LNCAP (cell line): ENCODE measurements at regions not wholly inside any gene's neighbourhood (a gene's known extent, or its start where the extent isn't known, plus 50 kb on each side); places are given as distances from the start of the nearest gene placed in this dataset.

Experiments
- TF ChIP-seq, protein P1 (sequence below): fragments of 450-650 bp; IDR thresholded peaks from 2 replicates; pipeline ENCODE4 v1.5.1; 2017; ENCODE audit warnings: mild to moderate bottlenecking

DNA sequence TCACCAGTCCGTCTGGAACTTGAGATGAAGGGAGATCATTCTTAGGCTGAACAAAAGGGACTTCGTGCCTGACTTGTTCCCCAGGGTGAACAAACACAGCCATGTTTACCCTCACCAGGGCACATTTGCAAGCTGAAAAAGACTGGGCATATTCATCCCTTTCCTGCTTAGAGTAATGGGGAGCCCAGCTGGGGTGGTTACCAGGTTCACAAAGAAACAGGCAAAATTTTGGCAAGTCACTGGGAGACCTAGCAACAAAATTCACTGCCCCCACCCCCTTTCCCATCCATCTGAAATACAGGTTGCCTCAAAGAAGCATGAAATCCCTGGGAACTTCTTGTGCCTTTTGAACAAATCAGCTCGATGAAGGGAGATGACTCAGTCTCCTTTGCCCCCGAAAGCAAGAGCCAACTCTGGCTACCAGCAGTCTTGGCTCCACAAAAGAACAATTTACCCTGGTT, 775.0 kb downstream of the SQOR start:
- TF ChIP-seq, protein P1, sequence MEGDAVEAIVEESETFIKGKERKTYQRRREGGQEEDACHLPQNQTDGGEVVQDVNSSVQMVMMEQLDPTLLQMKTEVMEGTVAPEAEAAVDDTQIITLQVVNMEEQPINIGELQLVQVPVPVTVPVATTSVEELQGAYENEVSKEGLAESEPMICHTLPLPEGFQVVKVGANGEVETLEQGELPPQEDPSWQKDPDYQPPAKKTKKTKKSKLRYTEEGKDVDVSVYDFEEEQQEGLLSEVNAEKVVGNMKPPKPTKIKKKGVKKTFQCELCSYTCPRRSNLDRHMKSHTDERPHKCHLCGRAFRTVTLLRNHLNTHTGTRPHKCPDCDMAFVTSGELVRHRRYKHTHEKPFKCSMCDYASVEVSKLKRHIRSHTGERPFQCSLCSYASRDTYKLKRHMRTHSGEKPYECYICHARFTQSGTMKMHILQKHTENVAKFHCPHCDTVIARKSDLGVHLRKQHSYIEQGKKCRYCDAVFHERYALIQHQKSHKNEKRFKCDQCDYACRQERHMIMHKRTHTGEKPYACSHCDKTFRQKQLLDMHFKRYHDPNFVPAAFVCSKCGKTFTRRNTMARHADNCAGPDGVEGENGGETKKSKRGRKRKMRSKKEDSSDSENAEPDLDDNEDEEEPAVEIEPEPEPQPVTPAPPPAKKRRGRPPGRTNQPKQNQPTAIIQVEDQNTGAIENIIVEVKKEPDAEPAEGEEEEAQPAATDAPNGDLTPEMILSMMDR = no peak

DNA sequence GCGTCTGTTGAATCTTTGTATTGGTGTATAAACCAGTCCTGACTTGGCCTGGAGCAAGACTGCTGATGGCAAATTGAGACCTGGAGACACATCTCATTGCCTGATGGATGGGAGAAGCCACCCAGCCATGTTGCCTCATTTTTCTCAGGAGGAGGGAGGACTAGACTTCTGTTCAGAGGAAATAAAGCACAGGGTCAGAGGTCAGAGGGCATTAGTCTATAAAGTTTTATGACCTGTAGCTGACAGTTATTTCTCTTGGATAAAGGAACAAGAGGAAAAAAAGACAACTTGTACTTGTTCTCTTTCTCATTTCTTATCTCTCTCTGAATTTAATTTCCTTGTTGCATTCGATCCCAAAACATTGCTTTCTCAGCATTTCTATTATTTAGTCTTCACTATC, 775.9 kb downstream of the SQOR start:
- TF ChIP-seq, protein P1 = no peak

DNA sequence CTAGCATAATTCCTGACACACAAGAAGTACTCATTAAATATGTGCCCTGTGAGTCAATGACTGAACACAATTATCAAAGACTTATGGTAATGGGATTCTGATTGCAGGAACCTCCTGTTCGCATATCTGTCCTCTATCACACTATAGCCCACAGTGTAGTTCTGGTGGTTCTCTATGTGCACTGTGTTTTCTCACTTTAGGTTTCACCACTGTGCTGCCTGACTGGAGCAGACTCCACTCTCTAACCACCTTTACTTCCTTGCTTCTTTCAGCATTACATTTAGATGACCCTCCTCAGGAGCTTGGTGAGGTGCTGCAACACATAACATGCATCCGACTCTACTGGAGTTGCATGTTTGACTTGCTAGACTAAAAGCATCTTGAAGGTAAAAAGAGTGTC, 777.1 kb downstream of the SQOR start:
- TF ChIP-seq, protein P1 = no peak

DNA sequence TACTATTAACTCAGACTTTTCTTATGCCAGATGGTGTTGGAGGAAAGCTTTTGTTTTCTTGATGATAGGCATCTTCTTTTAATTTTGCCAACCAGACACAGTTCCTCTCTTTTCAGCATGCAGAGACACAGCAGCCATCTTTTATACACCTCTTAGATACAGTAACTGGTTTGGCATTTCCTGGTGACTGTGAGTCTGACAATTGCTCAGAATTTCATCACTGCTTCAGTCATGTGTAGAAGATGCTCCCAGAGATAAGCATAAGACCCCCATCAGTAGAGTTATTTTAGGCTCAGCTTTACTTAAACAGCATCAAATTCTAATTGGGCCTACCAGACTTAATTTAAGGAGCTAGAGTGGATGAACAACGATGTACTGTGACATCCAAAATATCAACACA, 779.0 kb downstream of the SQOR start:
- TF ChIP-seq, protein P1 = no peak

DNA sequence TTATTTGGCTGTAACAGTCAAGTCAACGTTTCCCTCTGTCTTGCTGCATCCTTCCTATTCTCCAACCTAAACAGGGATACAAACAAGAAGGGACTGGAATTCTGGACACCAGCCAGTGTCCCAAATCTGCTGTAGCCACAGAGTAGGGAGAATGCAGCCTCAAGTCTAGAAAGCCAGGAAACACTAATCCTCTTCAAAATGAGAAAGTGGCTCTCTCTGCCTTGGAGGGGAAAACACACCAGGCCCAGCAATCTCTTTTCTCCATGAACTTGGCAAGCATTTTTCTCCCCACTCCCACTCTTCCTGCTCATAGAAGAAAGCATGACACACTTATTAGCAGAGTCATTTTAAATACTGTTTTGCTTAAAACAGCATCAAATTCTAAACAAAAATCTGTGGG, 781.7 kb downstream of the SQOR start:
- TF ChIP-seq, protein P1 = no peak

DNA sequence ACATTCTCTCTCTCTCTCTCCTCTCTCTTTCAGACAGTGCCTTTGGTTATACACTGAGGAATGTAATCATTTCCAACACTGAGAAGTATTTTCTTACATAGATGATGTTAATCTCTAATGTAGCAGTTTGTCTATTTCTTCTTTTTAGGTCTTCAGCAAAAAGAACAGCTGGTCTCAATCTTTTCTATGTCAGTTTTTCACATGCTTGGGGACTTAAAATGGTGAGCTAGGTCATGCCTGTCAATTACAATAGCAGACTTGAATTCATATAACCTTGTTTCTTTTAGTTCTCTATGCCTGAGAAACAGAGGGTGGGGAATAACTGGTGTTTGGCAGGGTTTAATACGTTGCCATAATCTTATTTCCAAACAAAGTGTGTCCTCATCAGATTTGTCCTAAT, 786.2 kb downstream of the SQOR start:
- TF ChIP-seq, protein P1 = no peak

DNA sequence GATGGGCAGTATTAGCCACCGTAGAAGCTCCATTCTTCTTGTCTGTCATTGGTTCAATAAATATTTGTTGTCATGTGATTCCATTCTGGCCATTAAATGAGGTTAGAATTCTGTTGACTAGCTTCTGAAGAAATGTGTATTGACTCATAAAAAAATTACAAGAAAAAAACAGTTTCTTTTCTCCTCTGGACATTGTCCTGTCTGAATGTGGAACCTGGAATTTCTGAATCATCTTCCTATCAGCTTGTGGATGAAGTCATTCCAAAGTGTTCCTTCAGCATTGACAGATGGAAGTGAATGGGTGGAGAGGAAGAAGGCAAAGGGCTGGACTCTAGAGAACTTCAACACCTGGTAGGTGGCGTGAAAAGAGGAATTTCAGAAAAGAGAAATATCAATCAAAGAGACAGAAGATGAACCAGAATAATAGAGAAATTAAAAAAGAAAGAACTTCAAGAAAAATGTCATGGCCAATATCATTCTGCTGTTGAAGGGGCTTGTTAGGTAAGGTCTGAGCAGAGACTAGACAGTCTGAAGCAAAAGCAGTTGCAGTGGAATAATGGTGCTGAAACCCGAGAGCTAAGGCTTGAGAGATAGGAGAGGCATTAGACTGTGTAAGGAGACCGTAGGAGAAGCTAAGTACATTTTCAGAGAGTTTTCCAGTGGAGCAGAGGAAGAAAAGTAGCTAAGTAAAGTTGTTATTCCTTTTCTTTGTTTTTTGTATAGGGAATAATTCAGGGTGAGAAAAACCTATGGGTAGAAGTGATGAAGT, 806.6 kb downstream of the SQOR start:
- TF ChIP-seq, protein P1 = no peak
